ENCODE measurements at regions not wholly inside any gene's neighbourhood (a gene's known extent, or its start where the extent isn't known, plus 50 kb on each side); places are given as distances from the start of the nearest gene placed in this dataset.

DNA sequence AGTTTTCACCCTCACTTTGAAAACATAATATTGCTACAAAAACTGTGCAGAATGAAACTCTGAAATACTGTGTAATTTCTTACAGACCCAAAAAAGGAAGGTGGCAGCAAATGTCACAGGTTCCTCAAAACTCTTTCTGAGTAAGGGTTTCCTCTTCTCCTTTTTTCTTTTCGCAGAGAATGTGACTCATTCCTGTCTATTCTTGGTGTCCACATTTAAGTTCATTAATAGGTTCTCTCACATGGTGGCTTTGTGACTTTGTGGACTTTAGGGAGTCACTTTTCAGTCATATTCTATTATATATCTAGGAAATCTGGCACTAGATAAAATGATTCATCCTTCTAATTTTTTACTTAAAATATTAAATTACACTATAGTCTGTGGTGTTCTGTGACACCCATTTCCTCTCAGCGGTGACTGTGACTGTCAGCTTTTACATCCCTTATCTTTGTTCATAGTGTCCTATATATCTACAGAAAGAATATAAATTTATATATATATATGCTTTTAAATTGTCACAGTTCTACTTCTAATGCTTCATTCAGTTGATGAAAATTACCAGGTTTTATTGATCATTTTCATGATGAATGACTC is 126.8 kb upstream of the HCRTR2 start:
- H3K4me3 Mint-ChIP-seq: peak overlapping the region in 1 of 2 donors; percentile 42
- peak overlapping the region; percentile 78 to 93 (median 85) for H3K27ac Mint-ChIP-seq

DNA sequence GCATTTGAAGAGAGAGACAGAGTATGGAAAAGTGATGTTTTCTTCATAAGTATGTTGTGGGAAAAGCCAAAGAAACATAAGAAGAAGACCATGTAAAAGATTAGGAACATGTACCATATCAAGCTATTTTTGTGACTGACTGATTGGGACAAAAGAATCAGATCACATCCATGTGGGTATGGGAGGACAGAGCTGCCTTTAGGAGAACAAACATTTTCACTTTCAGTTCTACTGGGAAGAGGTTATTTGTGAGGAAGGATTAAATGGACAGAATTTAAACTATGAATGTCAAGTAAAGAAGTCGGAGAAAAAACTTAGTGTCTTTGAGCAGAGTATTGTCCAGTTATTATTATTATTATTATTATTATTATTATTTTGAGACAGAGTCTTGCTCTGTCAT is 124.4 kb upstream of the HCRTR2 start:
- peaks cover 0 to 5% (median 0%) of the 10 kb centered on the region in 7 donors for H3K9me3 Mint-ChIP-seq
- TF ChIP-seq, protein P1, sequence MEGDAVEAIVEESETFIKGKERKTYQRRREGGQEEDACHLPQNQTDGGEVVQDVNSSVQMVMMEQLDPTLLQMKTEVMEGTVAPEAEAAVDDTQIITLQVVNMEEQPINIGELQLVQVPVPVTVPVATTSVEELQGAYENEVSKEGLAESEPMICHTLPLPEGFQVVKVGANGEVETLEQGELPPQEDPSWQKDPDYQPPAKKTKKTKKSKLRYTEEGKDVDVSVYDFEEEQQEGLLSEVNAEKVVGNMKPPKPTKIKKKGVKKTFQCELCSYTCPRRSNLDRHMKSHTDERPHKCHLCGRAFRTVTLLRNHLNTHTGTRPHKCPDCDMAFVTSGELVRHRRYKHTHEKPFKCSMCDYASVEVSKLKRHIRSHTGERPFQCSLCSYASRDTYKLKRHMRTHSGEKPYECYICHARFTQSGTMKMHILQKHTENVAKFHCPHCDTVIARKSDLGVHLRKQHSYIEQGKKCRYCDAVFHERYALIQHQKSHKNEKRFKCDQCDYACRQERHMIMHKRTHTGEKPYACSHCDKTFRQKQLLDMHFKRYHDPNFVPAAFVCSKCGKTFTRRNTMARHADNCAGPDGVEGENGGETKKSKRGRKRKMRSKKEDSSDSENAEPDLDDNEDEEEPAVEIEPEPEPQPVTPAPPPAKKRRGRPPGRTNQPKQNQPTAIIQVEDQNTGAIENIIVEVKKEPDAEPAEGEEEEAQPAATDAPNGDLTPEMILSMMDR (IDR thresholded peaks at IDR 0.05): no peak
- Histone ChIP-seq H3K27ac (ENCODE audit: low read depth in 1 of 2, low read length in 2 of 2) (no peak overlapping the region), H3K79me2 (ENCODE audit: insufficient read depth, low read length) (no peaks in the 10 kb centered on the region), H3K4me3 (replicated peaks in 1 of 3; ENCODE audit: low read depth in 2 of 3, low read length in 3 of 3) (no peak overlapping the region), H3K4me1 (ENCODE audit: control insufficient read depth in 1 of 2, insufficient read depth in 2 of 2, low read length in 2 of 2) (peaks cover 27 to 31% of the 10 kb centered on the region in 2 donors), H3K9ac (ENCODE audit: insufficient read depth, low read length, poor library complexity, severe bottlenecking) (no peak overlapping the region), H3K4me2 (replicated peaks; ENCODE audit: extremely low read depth, low read length, poor library complexity, severe bottlenecking) (no peak overlapping the region), H3K27me3 (ENCODE audit: control insufficient read depth in 2 of 2, insufficient read depth in 2 of 2, low read length in 2 of 2) (no peaks in the 10 kb centered on the region), H3K9me3 (replicated peaks in 1 of 2; ENCODE audit: control insufficient read depth in 1 of 2, insufficient read depth in 1 of 2, low read length in 2 of 2) (no peaks in the 10 kb centered on the region), H2AFZ (ENCODE audit: insufficient read depth, low read depth, low read length, poor library complexity, severe bottlenecking) (no peak overlapping the region), H3K36me3 (replicated peaks in 1 of 2; ENCODE audit: control insufficient read depth in 1 of 2, insufficient read depth in 2 of 2, low read length in 2 of 2) (no peaks in the 10 kb centered on the region), H4K20me1 (ENCODE audit: insufficient read depth, low read length) (no peaks in the 10 kb centered on the region)
- H3K27me3 Mint-ChIP-seq (ENCODE audit: low read depth in 3 of 3): peaks cover 0 to 9% (median 0%) of the 10 kb centered on the region in 3 donors
- WGBS (ENCODE audit: insufficient coverage): no CpG with 5 or more reads among the region's 1 CpG
- H3K4me3 Mint-ChIP-seq: no peak overlapping the region
- peaks cover 0 to 3% of the 10 kb centered on the region in 2 donors for H3K36me3 Mint-ChIP-seq
- DNase-seq: no peak
- H3K4me1 Mint-ChIP-seq: peaks cover 22% of the 10 kb centered on the region
- intact Hi-C loops (cut with micrococcal nuclease): no loop called here
- peak overlapping the region in 1 of 7 donors; percentile 49 for H3K27ac Mint-ChIP-seq

More for the DNA sequence above, 126.8 kb upstream of the HCRTR2 start:
- H3K9me3 ChIP-seq (replicated peaks in 1 of 2; ENCODE audit: control insufficient read depth in 1 of 2, insufficient read depth in 1 of 2, low read length in 2 of 2): no peaks in the 10 kb centered on the region
- WGBS (ENCODE audit: insufficient coverage): no CpG with 5 or more reads among the region's 2 CpGs
- no peaks in the 10 kb centered on the region for H3K79me2 ChIP-seq (ENCODE audit: insufficient read depth, low read length)
- peak overlapping the region in 1 of 2 donors; percentile 73 for H3K27ac ChIP-seq (ENCODE audit: low read depth in 1 of 2, low read length in 2 of 2)
- H3K36me3 ChIP-seq (replicated peaks in 1 of 2; ENCODE audit: control insufficient read depth in 1 of 2, insufficient read depth in 2 of 2, low read length in 2 of 2): no peaks in the 10 kb centered on the region
- TF ChIP-seq, protein P1 (IDR thresholded peaks at IDR 0.05): no peak
- no peaks in the 10 kb centered on the region for H4K20me1 ChIP-seq (ENCODE audit: insufficient read depth, low read length)
- H3K27me3 ChIP-seq (ENCODE audit: control insufficient read depth in 2 of 2, insufficient read depth in 2 of 2, low read length in 2 of 2): no peaks in the 10 kb centered on the region
- H3K27me3 Mint-ChIP-seq (ENCODE audit: low read depth in 3 of 3): peaks cover 0 to 9% (median 0%) of the 10 kb centered on the region in 3 donors
- intact Hi-C loops (cut with micrococcal nuclease): no loop called here
- H2AFZ ChIP-seq (ENCODE audit: insufficient read depth, low read depth, low read length, poor library complexity, severe bottlenecking): no peak overlapping the region
- peak overlapping the region; percentile 51 for H3K4me2 ChIP-seq (replicated peaks; ENCODE audit: extremely low read depth, low read length, poor library complexity, severe bottlenecking)
- peak; percentile 83 to 91 (median 90) for DNase-seq
- peaks cover 27 to 36% of the 10 kb centered on the region in 2 donors for H3K4me1 ChIP-seq (ENCODE audit: control insufficient read depth in 1 of 2, insufficient read depth in 2 of 2, low read length in 2 of 2)
- H3K9me3 Mint-ChIP-seq: peaks cover 0 to 5% (median 0%) of the 10 kb centered on the region in 7 donors
- H3K4me1 Mint-ChIP-seq: peaks cover 23% of the 10 kb centered on the region
- no peak overlapping the region for H3K9ac ChIP-seq (ENCODE audit: insufficient read depth, low read length, poor library complexity, severe bottlenecking)
- peak overlapping the region in 1 of 3 experiments; percentile 27 for H3K4me3 ChIP-seq (replicated peaks in 1 of 3; ENCODE audit: low read depth in 2 of 3, low read length in 3 of 3)
- H3K36me3 Mint-ChIP-seq: peaks cover 0 to 3% of the 10 kb centered on the region in 2 donors
